ENCODE measurements at regions not wholly inside any gene's neighbourhood (a gene's known extent, or its start where the extent isn't known, plus 50 kb on each side); places are given as distances from the start of the nearest gene placed in this dataset.

DNA sequence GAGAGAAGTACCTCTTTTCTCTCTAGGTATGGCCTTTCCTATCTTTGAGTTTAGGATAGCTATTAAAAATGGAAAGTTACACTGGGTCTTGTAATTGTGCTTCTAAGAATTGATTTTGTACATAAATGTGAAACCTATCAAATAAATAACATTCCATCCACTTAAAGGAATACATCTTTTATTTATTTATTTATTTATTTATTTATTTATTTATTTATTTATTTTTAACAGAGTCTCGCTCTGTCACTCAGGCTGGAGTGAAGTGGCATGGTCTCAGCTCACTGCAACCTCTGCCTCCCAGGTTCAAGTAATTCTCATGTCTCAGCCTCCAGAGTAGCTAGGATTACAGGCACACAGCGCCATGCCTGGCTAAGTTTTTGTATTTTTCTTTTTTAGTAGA, 1114.0 kb upstream of the EEF2KMT start:
- TF ChIP-seq JUN (IDR thresholded peaks at IDR 0.05; ENCODE audit: borderline replicate concordance, insufficient read depth, insufficient read length, low read depth) (no peak), GATA2 (IDR thresholded peaks at IDR 0.05; ENCODE audit: insufficient read depth, insufficient read length, low read depth, low read length) (no peak), EZH2 (IDR thresholded peaks at IDR 0.05; ENCODE audit: borderline replicate concordance, low read depth, low read length, severe bottlenecking) (no peak), POLR2A (IDR thresholded peaks at IDR 0.05; ENCODE audit: low read depth, low read length) (no peak), POLR2AphosphoS5 (IDR thresholded peaks at IDR 0.05; ENCODE audit: insufficient read depth, low read depth, low read length) (no peak), MYC (IDR thresholded peaks at IDR 0.05; ENCODE audit: low read depth, low read length) (no peak), FOS (IDR thresholded peaks at IDR 0.05; ENCODE audit: borderline replicate concordance, insufficient read depth, low read length) (no peak)
- TF ChIP-seq, protein P1, sequence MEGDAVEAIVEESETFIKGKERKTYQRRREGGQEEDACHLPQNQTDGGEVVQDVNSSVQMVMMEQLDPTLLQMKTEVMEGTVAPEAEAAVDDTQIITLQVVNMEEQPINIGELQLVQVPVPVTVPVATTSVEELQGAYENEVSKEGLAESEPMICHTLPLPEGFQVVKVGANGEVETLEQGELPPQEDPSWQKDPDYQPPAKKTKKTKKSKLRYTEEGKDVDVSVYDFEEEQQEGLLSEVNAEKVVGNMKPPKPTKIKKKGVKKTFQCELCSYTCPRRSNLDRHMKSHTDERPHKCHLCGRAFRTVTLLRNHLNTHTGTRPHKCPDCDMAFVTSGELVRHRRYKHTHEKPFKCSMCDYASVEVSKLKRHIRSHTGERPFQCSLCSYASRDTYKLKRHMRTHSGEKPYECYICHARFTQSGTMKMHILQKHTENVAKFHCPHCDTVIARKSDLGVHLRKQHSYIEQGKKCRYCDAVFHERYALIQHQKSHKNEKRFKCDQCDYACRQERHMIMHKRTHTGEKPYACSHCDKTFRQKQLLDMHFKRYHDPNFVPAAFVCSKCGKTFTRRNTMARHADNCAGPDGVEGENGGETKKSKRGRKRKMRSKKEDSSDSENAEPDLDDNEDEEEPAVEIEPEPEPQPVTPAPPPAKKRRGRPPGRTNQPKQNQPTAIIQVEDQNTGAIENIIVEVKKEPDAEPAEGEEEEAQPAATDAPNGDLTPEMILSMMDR (IDR thresholded peaks at IDR 0.05; ENCODE audit: extremely low read depth in 1 of 2, insufficient read depth in 1 of 2, low read depth in 1 of 2, low read length in 2 of 2): no peak
- TF ChIP-seq, protein P2, sequence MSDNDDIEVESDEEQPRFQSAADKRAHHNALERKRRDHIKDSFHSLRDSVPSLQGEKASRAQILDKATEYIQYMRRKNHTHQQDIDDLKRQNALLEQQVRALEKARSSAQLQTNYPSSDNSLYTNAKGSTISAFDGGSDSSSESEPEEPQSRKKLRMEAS (IDR thresholded peaks at IDR 0.05; ENCODE audit: insufficient read depth, insufficient read length): no peak
